Cardiac muscle cell (in vitro differentiated cells and primary cell): ENCODE measurements at regions not wholly inside any gene's neighbourhood (a gene's known extent, or its start where the extent isn't known, plus 50 kb on each side); places are given as distances from the start of the nearest gene placed in this dataset.

Source experiments
- DNase-seq, 2 donors: peaks; one replicate each; pipeline versions ENCODE4 v3.0.0 to v3.0.0-alpha.2; 2010 to 2017; ENCODE audit warnings: low read depth in 1 of 2, low spot score in 1 of 2
- H3K27ac ChIP-seq: fragments of 200-600 bp; sonication (generic); 2 replicates; pipeline ENCODE4 v1.5.1; 2016
- H3K27me3 ChIP-seq: fragments of 200-600 bp; sonication (generic); 2 replicates; pipeline ENCODE4 v1.6.0; 2016; ENCODE audit warnings: control low read depth
- H3K36me3 ChIP-seq: fragments of 200-600 bp; sonication (generic); 2 replicates; pipeline ENCODE4 v1.5.1; 2016; ENCODE audit warnings: control low read depth
- H3K4me1 ChIP-seq: fragments of 200-600 bp; sonication (generic); 2 replicates; pipeline ENCODE4 v1.8.1; 2017; ENCODE audit warnings: low read depth, mild to moderate bottlenecking, mixed run types
- H3K4me3 ChIP-seq: fragments of 200-600 bp; sonication (generic); 2 replicates; pipeline ENCODE4 v1.5.1; 2016; ENCODE audit warnings: mild to moderate bottlenecking
- H3K9me3 ChIP-seq: fragments of 200-600 bp; sonication (generic); 2 replicates; pipeline ENCODE4 v1.5.1; 2017; ENCODE audit warnings: low read depth, mild to moderate bottlenecking, control low read depth
- CTCF ChIP-seq: IDR thresholded peaks from 2 replicates; pipeline ENCODE4 v1.5.1; 2012; ENCODE audit warnings: low read depth, mild to moderate bottlenecking, low read length

DNA sequence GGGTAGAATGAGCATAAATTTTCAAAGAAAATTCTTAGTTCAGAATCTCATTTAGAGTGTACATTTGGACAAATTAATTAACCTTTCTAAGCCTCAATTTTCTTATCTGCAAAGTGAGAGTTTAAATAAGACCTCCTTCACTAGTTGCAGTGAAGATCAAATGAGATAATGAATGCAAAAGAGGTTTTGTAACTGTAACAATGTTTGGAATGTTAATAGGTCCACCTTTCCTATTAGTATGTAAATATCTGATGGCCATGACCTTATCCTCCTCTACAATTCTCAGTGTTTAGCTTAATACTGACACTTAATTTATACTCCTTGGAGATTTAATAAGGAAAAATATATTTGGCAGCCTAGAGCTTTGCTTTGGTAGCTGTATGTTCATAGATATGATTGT is 138.8 kb downstream of the GABRG1 start:
- Histone ChIP-seq H3K27ac (no peak overlapping the region), H3K4me3 (no peak overlapping the region), H3K4me1 (peaks cover 3% of the 10 kb centered on the region), H3K36me3 (no peaks in the 10 kb centered on the region), H3K27me3 (no peaks in the 10 kb centered on the region), H3K9me3 (no peaks in the 10 kb centered on the region)
- no peak for DNase-seq
- no peak for TF ChIP-seq CTCF

- Histone ChIP-seq H3K36me3 (no peaks in the 10 kb centered on the region), H3K4me1 (no peaks in the 10 kb centered on the region), H3K9me3 (no peaks in the 10 kb centered on the region), H3K4me3 (no peak overlapping the region), H3K27ac (no peak overlapping the region), H3K27me3 (no peaks in the 10 kb centered on the region)
- no peak for DNase-seq
- no peak for TF ChIP-seq CTCF
These were observed 152.7 kb downstream of the GABRG1 start for GRCh38 chr4:45971108-45971507.

DNA sequence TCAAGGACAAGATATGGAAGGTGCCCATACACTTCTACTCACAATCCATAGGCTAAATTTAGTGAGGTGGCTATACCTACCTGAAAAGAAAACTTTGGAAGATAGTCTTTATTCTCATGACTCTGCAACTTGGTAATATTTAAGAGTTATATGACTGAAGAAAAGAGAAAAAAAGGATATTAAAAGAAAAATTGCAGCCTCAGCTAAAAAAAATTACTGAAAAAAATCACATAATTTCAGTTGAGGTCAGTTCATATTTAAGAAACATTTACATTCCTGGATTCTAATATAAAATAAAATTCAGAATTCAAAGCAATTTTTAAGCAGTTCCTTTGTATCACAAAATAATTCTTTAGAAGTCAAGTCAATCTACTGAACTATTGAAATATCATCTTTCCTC is 166.5 kb downstream of the GABRG1 start:
- Histone ChIP-seq H3K36me3 (no peaks in the 10 kb centered on the region), H3K4me1 (no peaks in the 10 kb centered on the region), H3K27me3 (no peaks in the 10 kb centered on the region), H3K27ac (no peak overlapping the region), H3K4me3 (no peak overlapping the region), H3K9me3 (no peaks in the 10 kb centered on the region)
- no peak for DNase-seq
- no peak for TF ChIP-seq CTCF

DNA sequence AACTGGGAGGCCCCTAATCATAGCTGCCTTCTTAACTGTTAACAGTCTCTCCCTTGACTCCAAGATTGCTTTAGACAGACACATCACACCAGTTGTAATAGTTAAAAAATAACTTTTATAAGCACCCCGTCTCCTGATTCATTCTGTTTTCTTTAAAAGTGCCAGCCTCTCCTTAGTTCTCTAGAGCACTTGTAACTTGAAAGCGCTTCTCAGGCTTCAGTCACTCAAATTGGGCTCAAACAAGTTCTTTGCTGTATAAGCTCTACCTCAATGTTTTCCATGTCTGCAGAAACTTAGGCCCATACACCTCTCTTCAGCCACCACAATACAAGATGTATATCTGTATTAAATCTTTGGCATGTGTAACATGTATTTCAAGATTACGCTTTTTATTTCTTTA is 169.6 kb downstream of the GABRG1 start:
- no peak for DNase-seq
- Histone ChIP-seq H3K9me3 (no peaks in the 10 kb centered on the region), H3K36me3 (no peaks in the 10 kb centered on the region), H3K4me3 (no peak overlapping the region), H3K27me3 (no peaks in the 10 kb centered on the region), H3K27ac (no peak overlapping the region), H3K4me1 (no peaks in the 10 kb centered on the region)
- no peak for TF ChIP-seq CTCF

DNA sequence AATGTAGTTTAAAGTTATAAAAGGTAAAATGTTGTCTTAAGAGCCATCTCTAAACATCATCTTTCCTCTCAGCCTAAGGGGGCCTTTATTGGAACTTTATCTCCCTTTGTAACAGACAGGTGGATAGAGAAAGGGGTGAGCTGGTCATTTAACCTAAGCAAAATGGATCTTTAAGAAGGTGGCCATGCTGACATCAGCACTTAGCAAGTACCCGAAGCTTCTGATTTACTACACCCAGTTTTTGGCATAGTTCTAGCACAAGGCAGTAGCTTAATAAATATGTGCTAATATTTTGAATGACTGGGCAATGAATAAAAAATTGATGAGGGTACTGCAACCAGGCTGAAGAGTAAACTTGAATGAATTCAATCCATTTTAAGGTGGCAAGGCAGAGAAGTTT is 172.7 kb downstream of the GABRG1 start:
- Histone ChIP-seq H3K4me1 (no peaks in the 10 kb centered on the region), H3K9me3 (no peaks in the 10 kb centered on the region), H3K36me3 (no peaks in the 10 kb centered on the region), H3K27me3 (no peaks in the 10 kb centered on the region), H3K27ac (no peak overlapping the region), H3K4me3 (no peak overlapping the region)
- no peak for TF ChIP-seq CTCF
- no peak for DNase-seq

DNA sequence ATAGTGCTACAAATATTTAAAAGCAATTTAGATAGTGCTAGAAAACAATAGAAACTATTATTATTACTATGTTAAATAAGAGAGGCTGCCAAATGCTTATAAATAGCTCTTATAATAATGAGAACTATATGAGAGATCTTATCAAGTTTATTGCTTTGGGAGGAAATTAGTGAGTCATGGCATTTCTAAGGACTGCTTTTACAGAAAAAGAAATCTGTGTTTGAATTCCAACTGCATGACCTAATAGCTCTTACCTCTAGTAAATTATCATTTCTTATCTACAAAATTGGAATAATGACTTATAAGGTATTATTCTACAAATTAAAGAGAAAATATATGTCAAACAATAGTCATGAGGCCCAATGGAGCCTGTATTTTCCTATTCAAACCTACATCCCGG is 177.2 kb downstream of the GABRG1 start:
- Histone ChIP-seq H3K27ac (no peak overlapping the region), H3K36me3 (no peaks in the 10 kb centered on the region), H3K9me3 (no peaks in the 10 kb centered on the region), H3K4me3 (no peak overlapping the region), H3K4me1 (no peaks in the 10 kb centered on the region), H3K27me3 (no peaks in the 10 kb centered on the region)
- no peak for TF ChIP-seq CTCF
- DNase-seq, result no peak
